Breast epithelium (tissue), 3 donors: ENCODE measurements at regions not wholly inside any gene's neighbourhood (a gene's known extent, or its start where the extent isn't known, plus 50 kb on each side); places are given as distances from the start of the nearest gene placed in this dataset.

ENCODE experiments used
- CTCF ChIP-seq, 3 donors: fragments of 450-650 bp; IDR thresholded peaks; one replicate each; pipeline ENCODE4 v1.5.1; 2016 to 2017; ENCODE audit warnings: antibody characterized with exemption in 3 of 3, mild to moderate bottlenecking in 3 of 3, moderate library complexity in 3 of 3
- POLR2A ChIP-seq: fragments of 450-650 bp; IDR thresholded peaks from one replicate; pipeline ENCODE4 v1.6.1; 2016; ENCODE audit warnings: antibody characterized with exemption, mild to moderate bottlenecking, moderate library complexity

GRCh38 chr10:121339114-121339513, 259.1 kb downstream of the FGFR2 start:
- TF ChIP-seq CTCF (IDR thresholded peaks at IDR 0.05) (no peak), POLR2A (no peak)
